Astrocyte of the cerebellum (primary cell): ENCODE measurements at regions not wholly inside any gene's neighbourhood (a gene's known extent, or its start where the extent isn't known, plus 50 kb on each side); places are given as distances from the start of the nearest gene placed in this dataset.

Experiments
- DNase-seq: peaks from one replicate; pipeline ENCODE4 v3.0.0-alpha.2; 2011; ENCODE audit warnings: low read depth
- H3K4me3 ChIP-seq: 2 replicates; pipeline ENCODE4 v1.5.1; 2011; ENCODE audit warnings: mild to moderate bottlenecking, low read depth, low read length, moderate library complexity
- CTCF ChIP-seq: IDR thresholded peaks from 2 replicates; pipeline ENCODE4 v1.5.1; 2012; ENCODE audit warnings: low read length, low read depth, moderate library complexity, mild to moderate bottlenecking; ENCODE audit errors: missing control alignments
- in situ Hi-C: cut with HindIII; loops from 2 replicates; pipeline ENCODE4 v1.10.0; 2017; ENCODE audit warnings: low sequenced_read_pairs

- DNase-seq: no peak
Observed at GRCh38 chr6:43870660-43871061, 100.7 kb downstream of the VEGFA start.

GRCh38 chr6:43869792-43870659 is 100.0 kb downstream of the VEGFA start:
- in situ Hi-C loops: no loop called here
- H3K4me3 ChIP-seq: no peak overlapping the region
- no peak for DNase-seq
- no peak for TF ChIP-seq CTCF

More at GRCh38 chr6:43870660-43871061, 100.7 kb downstream of the VEGFA start:
- no peak for TF ChIP-seq CTCF
- in situ Hi-C loops: no loop called here
- H3K4me3 ChIP-seq: no peak overlapping the region

- in situ Hi-C loops: no loop called here
- DNase-seq: no peak
- H3K4me3 ChIP-seq: no peak overlapping the region
- TF ChIP-seq CTCF: no peak
Observed at GRCh38 chr6:43869079-43869710, 99.2 kb downstream of the VEGFA start.

GRCh38 chr6:43868467-43868866 is 98.5 kb downstream of the VEGFA start:
- in situ Hi-C loops: no loop called here
- DNase-seq: no peak
- no peak overlapping the region for H3K4me3 ChIP-seq
- no peak for TF ChIP-seq CTCF

GRCh38 chr6:43867996-43868395 is 98.0 kb downstream of the VEGFA start:
- H3K4me3 ChIP-seq: no peak overlapping the region
- in situ Hi-C loops: no loop called here
- no peak for DNase-seq
- no peak for TF ChIP-seq CTCF

- H3K4me3 ChIP-seq: no peak overlapping the region
- no peak for TF ChIP-seq CTCF
- DNase-seq: no peak
- in situ Hi-C loops: no loop called here
Observed at GRCh38 chr6:43867246-43867645, 97.2 kb downstream of the VEGFA start.
